Activated CD8-positive, alpha-beta T cell treated with anti-CD3 and anti-CD28 coated beads, Interleukin-2, amount 10 ng/mL, durations not matched to agents 7 days and 5 days (primary cell): ENCODE measurements at regions not wholly inside any gene's neighbourhood (a gene's known extent, or its start where the extent isn't known, plus 50 kb on each side); places are given as distances from the start of the nearest gene placed in this dataset.
"Not testable (repeated sequence)": the region's sequence is repeated elsewhere in the genome, so short reads cannot be mapped to it uniquely, and the experiment has no call there.

Experiments
- ATAC-seq: fragments of 150-1000 bp; cut with Tn5 transposase; one replicate; pipeline ENCODE4 v1.10.0; 2021; ENCODE audit warnings: moderate library complexity
- CTCF ChIA-PET: fragments of 350-600 bp; sonication (Branson Sonifier 250); formaldehyde crosslinking; loops from one replicate; lab custom pipeline; 2021; ENCODE audit warnings: antibody characterized with exemption; lab: Charles Lee
- POLR2A ChIA-PET: fragments of 350-600 bp; sonication (Branson Sonifier 250); formaldehyde crosslinking; loops from one replicate; lab custom pipeline; 2021; ENCODE audit warnings: antibody characterized with exemption; lab: Charles Lee
- DNase-seq: peaks from one replicate; pipeline ENCODE4 v3.0.0-alpha.2; 2020
- H3K27ac Mint-ChIP-seq: one replicate; pipeline ENCODE4 v1.8.0; 2021; ENCODE audit warnings: mild to moderate bottlenecking, mixed read lengths
- H3K27me3 Mint-ChIP-seq: one replicate; pipeline ENCODE4 v1.8.0; 2021; ENCODE audit warnings: low read depth, mixed read lengths
- H3K36me3 Mint-ChIP-seq: one replicate; pipeline ENCODE4 v1.8.0; 2021; ENCODE audit warnings: low read depth, mixed read lengths
- H3K4me1 Mint-ChIP-seq: one replicate; pipeline ENCODE4 v1.8.0; 2021; ENCODE audit warnings: low read depth, mixed read lengths
- H3K4me3 Mint-ChIP-seq: one replicate; pipeline ENCODE4 v1.8.0; 2021; ENCODE audit warnings: mild to moderate bottlenecking, mixed read lengths
- H3K9me3 Mint-ChIP-seq: one replicate; pipeline ENCODE4 v1.8.0; 2022; ENCODE audit warnings: mixed read lengths; ENCODE audit not compliant: insufficient read depth

DNA sequence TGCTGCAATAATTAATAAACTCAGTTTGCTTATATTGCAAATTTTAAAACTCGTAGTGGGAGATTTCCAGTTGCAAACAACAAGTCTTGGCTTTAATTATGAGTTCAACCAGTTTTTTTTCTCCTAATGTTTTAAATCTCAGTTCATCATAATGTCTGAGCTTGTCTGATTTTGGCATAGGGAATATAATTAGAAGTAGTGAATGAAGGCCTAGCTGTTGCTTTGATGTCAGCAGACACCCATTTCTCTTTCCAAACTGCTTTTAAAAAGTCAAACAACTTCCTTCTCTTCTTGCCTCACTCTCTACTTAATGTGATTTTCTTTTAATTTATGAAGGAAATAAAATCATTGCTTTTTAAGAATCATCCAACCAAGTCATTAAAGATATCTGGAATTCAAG is 1462.1 kb downstream of the DPP10 start:
- H3K27me3 Mint-ChIP-seq, result no peaks in the 10 kb centered on the region
- peaks cover 21% of the 10 kb centered on the region for H3K9me3 Mint-ChIP-seq
- no peak for DNase-seq
- ATAC-seq, result no peak
- H3K36me3 Mint-ChIP-seq, result no peaks in the 10 kb centered on the region
- no peak overlapping the region for H3K4me3 Mint-ChIP-seq
- CTCF ChIA-PET, result no interaction called here
- H3K4me1 Mint-ChIP-seq, result no peaks in the 10 kb centered on the region
- H3K27ac Mint-ChIP-seq, result no peak overlapping the region
- POLR2A ChIA-PET, result no interaction called here

DNA sequence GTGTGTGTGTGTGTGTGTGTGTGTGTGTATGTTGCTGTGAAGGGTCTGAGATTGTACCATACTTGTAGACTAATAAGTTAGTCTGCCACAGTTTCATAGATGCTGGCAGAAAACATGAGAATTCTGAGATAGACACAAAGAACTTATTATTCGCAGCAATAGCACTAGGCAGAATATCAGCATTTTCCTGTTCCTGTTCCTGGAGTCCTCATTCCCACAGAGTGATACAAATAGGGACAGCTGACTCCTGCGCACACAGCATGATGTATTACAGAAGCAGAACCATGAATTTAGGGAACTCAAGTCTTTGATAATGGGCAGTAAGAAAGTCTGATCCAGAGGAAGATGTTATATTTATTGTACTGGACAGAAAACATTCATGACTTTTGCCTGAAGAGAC is 1466.3 kb downstream of the DPP10 start:
- ChIA-PET POLR2A (no interaction called here), CTCF (no interaction called here)
- ATAC-seq, result no peak
- H3K27me3 Mint-ChIP-seq, result no peaks in the 10 kb centered on the region
- H3K36me3 Mint-ChIP-seq, result no peaks in the 10 kb centered on the region
- no peak overlapping the region for H3K4me3 Mint-ChIP-seq
- no peak for DNase-seq
- H3K9me3 Mint-ChIP-seq, result peaks cover 10% of the 10 kb centered on the region
- no peak overlapping the region for H3K27ac Mint-ChIP-seq
- H3K4me1 Mint-ChIP-seq, result no peaks in the 10 kb centered on the region

DNA sequence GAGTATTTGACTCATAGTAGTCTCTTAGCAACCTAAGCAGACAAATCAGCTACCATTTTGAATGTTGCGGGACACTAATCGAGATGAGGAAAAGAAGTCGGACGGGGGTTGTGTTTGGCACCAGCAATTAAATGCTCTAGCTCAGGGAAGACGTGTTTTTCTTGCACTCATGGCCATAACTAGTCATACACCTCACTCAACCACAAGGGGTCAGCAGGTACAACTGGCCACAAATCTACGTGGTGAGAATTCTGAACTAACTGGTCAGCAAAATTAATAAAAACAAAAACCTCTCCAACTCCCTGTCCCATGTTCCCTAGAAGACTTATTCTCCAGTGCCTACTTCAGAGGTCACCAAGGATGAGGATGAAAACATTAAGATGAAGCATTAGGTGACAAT is 1467.8 kb downstream of the DPP10 start:
- Mint-ChIP-seq H3K27me3 (no peaks in the 10 kb centered on the region), H3K4me1 (no peaks in the 10 kb centered on the region), H3K36me3 (no peaks in the 10 kb centered on the region), H3K27ac (no peak overlapping the region), H3K4me3 (no peak overlapping the region), H3K9me3 (peaks cover 5% of the 10 kb centered on the region)
- ChIA-PET CTCF (no interaction called here), POLR2A (no interaction called here)
- no peak for DNase-seq
- no peak for ATAC-seq

DNA sequence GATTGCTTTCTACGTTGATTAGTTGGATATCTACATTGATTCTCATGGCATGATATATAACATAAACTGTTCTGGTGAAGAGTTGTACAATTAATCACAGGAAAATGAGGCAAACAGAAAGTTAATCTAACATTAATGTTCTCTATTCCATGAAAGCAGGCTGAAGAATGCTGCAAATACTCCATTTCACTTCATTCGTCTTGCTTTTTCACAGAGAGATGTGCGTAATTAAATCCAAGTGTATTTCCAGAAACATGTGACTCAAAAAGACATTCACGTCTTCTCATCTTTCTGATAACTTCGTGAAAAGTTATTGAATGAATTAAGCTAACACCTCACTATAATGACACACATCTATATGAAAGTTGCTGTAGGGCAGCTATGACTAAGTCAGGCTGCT is 1471.5 kb downstream of the DPP10 start:
- ATAC-seq (no peak), DNase-seq (no peak)
- Mint-ChIP-seq H3K27me3 (no peaks in the 10 kb centered on the region), H3K4me1 (no peaks in the 10 kb centered on the region), H3K4me3 (no peak overlapping the region), H3K36me3 (no peaks in the 10 kb centered on the region), H3K9me3 (peaks cover 16% of the 10 kb centered on the region), H3K27ac (no peak overlapping the region)
- POLR2A ChIA-PET, result no interaction called here
- CTCF ChIA-PET, result no interaction called here

DNA sequence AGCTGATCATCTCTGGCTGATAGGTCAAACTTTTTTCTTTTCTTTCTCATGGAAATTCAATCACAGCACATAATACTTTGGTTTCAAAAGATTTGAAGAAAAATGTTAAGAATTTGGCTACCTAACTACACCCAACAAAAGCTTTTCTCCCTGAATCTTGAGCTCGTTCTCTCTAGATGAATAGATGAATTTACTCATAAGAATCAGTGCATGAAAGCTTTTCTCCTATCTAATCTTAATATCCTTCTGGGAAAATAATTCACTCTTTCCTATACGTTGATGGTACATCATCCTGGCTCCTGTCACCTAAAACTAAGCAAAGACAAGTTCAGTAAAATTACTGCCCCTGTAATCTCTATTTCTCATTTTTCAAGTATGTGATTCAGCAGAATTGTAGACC is 1479.1 kb downstream of the DPP10 start:
- POLR2A ChIA-PET, result no interaction called here
- H3K27me3 Mint-ChIP-seq, result no peaks in the 10 kb centered on the region
- peaks cover 16% of the 10 kb centered on the region for H3K9me3 Mint-ChIP-seq
- CTCF ChIA-PET, result no interaction called here
- no peak overlapping the region for H3K4me3 Mint-ChIP-seq
- H3K36me3 Mint-ChIP-seq, result no peaks in the 10 kb centered on the region
- DNase-seq (no peak), ATAC-seq (no peak)
- no peak overlapping the region for H3K27ac Mint-ChIP-seq
- H3K4me1 Mint-ChIP-seq, result no peaks in the 10 kb centered on the region

DNA sequence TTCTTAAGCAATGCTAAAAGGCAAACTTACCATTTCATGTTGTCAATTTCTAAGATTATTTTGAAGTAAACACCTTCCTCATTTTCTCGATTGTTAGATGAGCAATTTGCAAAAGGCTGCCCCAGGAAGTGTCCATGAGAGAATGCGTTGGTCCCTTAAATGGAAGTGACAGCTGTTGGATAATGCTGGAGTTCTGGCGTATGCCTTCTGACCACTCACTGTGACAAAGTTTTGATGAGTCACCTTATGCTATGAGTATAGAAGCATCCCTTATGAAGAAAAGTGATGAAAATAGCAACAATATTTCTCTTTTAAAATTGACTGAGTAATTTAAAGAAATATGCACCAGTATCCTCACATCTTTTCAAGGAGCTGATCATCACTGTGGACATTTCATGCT is 1497.5 kb downstream of the DPP10 start:
- DNase-seq (no peak), ATAC-seq (no peak)
- Mint-ChIP-seq H3K9me3 (peaks cover 16% of the 10 kb centered on the region), H3K4me3 (no peak overlapping the region), H3K27me3 (no peaks in the 10 kb centered on the region), H3K27ac (no peak overlapping the region), H3K36me3 (no peaks in the 10 kb centered on the region), H3K4me1 (no peaks in the 10 kb centered on the region)
- CTCF ChIA-PET, result no interaction called here
- POLR2A ChIA-PET, result no interaction called here

DNA sequence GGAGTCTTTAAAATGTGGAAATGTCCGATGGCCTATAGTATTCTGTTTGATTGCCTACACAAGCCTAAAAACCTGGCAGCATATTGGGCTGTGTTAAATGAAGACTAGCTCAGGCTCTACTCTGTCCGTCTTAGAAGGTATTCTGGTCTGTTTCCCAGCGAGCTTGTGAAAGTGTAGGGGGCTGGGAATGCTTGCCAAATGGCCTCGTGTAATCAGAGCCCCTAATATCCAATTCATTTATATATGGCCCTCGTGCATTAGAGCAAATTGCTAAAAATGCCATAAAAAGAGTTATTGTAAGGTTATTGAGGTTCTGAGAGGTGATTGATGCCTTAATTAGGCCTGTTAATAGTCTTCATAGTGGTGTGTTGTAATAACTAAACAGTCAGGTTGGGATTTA is 1500.4 kb downstream of the DPP10 start:
- DNase-seq (no peak), ATAC-seq (no peak)
- Mint-ChIP-seq H3K4me3 (no peak overlapping the region), H3K36me3 (no peaks in the 10 kb centered on the region), H3K4me1 (no peaks in the 10 kb centered on the region), H3K9me3 (peaks cover 15% of the 10 kb centered on the region), H3K27ac (no peak overlapping the region), H3K27me3 (no peaks in the 10 kb centered on the region)
- ChIA-PET POLR2A (no interaction called here), CTCF (no interaction called here)

DNA sequence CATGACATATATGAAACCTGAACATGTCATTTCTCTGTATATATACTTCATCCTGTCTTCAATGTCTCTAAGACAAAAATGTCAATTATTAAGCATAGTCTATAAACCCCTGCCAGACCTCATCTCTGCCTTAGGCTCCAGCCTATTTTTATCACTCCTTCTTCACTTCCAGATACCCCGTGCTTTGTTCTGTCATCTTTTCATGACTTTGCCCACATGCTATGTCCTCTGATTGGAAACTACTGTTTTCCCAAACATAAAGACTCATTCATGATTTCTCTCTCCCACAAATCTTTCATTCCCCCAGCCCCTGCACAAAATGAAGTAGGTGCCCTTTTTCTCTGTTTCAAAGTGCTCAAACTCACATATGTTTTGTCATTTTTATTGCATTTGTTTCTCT is 1503.9 kb downstream of the DPP10 start:
- H3K27ac Mint-ChIP-seq, result no peak overlapping the region
- POLR2A ChIA-PET, result no interaction called here
- H3K9me3 Mint-ChIP-seq, result peaks cover 12% of the 10 kb centered on the region
- no peak overlapping the region for H3K4me3 Mint-ChIP-seq
- H3K4me1 Mint-ChIP-seq, result no peaks in the 10 kb centered on the region
- DNase-seq, result no peak
- CTCF ChIA-PET, result no interaction called here
- no peaks in the 10 kb centered on the region for H3K27me3 Mint-ChIP-seq
- ATAC-seq, result no peak
- H3K36me3 Mint-ChIP-seq, result no peaks in the 10 kb centered on the region

DNA sequence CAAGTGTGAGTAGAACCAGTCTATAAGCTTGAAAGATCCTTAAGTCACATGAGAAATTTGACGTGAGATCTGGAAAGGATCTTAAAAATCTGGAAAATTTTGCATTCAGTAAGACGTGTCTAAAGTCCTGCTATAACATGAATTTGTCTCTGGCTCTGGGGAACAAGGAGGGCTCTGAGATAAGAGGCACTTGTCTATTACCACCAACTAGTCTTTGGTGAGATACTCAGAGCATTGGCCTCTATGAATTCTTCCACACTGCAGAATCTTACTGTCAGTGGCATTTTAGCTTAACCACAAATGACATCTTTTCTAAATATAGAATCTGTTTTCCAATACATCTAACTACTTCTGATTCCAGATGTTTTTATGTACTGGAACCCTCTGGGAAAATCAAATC is 1504.5 kb downstream of the DPP10 start:
- H3K36me3 Mint-ChIP-seq, result no peaks in the 10 kb centered on the region
- no peak for ATAC-seq
- no peaks in the 10 kb centered on the region for H3K27me3 Mint-ChIP-seq
- no peak overlapping the region for H3K27ac Mint-ChIP-seq
- DNase-seq, result no peak
- CTCF ChIA-PET, result no interaction called here
- no peak overlapping the region for H3K4me3 Mint-ChIP-seq
- no peaks in the 10 kb centered on the region for H3K4me1 Mint-ChIP-seq
- peaks cover 7% of the 10 kb centered on the region for H3K9me3 Mint-ChIP-seq
- POLR2A ChIA-PET, result no interaction called here

DNA sequence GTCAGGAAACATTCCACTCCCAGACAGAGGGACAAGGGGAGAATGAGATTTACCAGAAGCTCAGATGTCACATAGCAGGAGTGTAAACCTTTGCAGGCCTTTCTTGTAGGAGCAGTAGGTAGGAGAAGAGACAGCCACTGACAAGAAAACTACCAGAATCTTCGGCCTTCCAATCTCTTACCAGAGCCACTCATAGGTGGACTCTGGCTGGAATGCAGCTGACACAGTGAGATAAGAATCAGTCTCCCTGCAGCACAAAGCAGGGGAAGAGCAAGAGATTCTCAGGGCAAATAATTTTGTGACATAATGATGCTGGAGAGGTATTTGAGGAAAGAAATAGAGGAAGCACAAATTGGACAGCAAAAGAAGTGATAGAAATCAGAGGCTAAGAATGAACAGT is 1534.5 kb downstream of the DPP10 start:
- H3K4me1 Mint-ChIP-seq, result no peaks in the 10 kb centered on the region
- DNase-seq (no peak), ATAC-seq (no peak)
- ChIA-PET POLR2A (no interaction called here), CTCF (no interaction called here)
- no peaks in the 10 kb centered on the region for H3K27me3 Mint-ChIP-seq
- H3K9me3 Mint-ChIP-seq, result peaks cover 35% of the 10 kb centered on the region
- no peaks in the 10 kb centered on the region for H3K36me3 Mint-ChIP-seq
- no peak overlapping the region for H3K4me3 Mint-ChIP-seq
- no peak overlapping the region for H3K27ac Mint-ChIP-seq

DNA sequence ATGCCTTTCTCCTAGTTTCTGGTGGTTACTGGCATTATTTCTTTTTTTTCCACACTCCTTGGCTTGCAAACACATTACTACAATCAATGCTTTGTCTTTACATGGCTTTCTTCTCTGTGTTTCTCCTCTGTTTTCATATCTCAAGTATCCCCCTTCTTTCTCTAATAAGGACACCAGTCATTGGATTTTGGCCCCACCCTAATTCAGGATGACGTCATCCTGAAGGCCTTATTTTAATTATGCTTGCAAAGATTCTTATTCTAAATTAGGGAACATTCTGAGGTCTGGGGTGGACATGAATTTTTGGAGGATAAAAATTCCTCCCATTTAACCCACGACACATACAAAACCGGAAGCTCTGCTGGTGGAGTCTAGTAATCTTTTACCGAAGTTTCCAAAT is 1556.6 kb downstream of the DPP10 start:
- DNase-seq, result no peak
- Mint-ChIP-seq H3K27me3 (no peaks in the 10 kb centered on the region), H3K27ac (no peak overlapping the region), H3K4me1 (no peaks in the 10 kb centered on the region), H3K4me3 (no peak overlapping the region), H3K9me3 (peaks cover 16% of the 10 kb centered on the region), H3K36me3 (no peaks in the 10 kb centered on the region)
- ChIA-PET POLR2A (no interaction called here), CTCF (no interaction called here)
- no peak for ATAC-seq

DNA sequence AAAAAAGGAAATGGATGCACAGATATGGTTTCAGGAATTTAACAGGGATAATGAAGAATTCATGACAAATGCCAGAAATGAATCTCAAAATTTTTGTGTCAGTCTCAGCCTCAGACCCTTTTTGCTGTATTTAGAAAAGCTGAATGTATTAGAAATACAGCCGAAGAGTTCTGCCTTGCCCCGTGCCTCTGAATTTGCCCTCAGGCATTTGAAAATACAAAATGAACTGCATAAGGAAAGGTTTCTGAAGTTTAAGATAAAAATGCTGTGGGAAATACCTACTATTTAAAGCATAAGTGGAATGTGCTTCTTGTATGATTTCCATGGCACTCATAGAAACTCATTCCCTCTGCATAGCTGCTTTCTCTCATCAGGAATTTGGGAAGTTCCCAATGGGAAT is 1580.6 kb downstream of the DPP10 start:
- no peak for DNase-seq
- Mint-ChIP-seq H3K4me1 (no peaks in the 10 kb centered on the region), H3K36me3 (no peaks in the 10 kb centered on the region), H3K27ac (no peak overlapping the region), H3K27me3 (no peaks in the 10 kb centered on the region), H3K9me3 (peaks cover 18% of the 10 kb centered on the region), H3K4me3 (no peak overlapping the region)
- no peak for ATAC-seq
- POLR2A ChIA-PET, result no interaction called here
- CTCF ChIA-PET, result no interaction called here

DNA sequence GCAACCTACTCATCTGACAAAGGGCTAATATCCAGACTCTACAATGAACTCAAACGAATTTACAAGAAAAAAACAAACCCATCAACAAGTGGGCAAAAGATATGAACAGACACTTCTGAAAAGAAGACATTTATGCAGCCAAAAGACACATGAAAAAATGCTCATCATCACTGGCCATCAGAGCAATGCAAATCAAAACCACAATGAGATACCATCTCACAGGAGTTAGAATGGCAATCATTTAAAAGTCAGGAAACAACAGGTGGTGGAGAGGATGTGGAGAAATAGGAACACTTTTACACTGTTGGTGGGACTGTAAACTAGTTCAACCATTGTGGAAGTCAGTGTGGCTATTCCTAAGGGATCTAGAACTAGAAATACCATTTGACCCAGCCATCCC is 1596.3 kb downstream of the DPP10 start:
- H3K36me3 Mint-ChIP-seq, CTCF ChIA-PET, ATAC-seq, H3K27me3 Mint-ChIP-seq, H3K4me1 Mint-ChIP-seq, H3K9me3 Mint-ChIP-seq, DNase-seq, POLR2A ChIA-PET, H3K27ac Mint-ChIP-seq, H3K4me3 Mint-ChIP-seq: not testable (repeated sequence)
